HepG2 (cell line): ENCODE measurements at regions not wholly inside any gene's neighbourhood (a gene's known extent, or its start where the extent isn't known, plus 50 kb on each side); places are given as distances from the start of the nearest gene placed in this dataset.

Experiments
- ATAC-seq: fragments of 200-7000 bp; cut with Tn5 transposase; 3 replicates; pipeline ENCODE4 v1.9.1; 2020; ENCODE audit warnings: mild to moderate bottlenecking, moderate library complexity
- BruUV-seq: library from RNA; stranded (reverse); fragments of 400-500 nt; replicated peaks from 2 replicates; lab custom pipeline; 2021; lab: Mats Ljungman, UMichigan
- CTCF ChIA-PET: fragments of 300-600 bp; formaldehyde crosslinking; extraction: SDS; loops from one replicate; lab custom pipeline; 2021; ENCODE audit warnings: low total read pairs, inconsistent platforms, low intra/inter-chr PET ratio; lab: Yijun Ruan, JAX
- POLR2A ChIA-PET: fragments of 350-600 bp; sonication (Branson Sonifier 250); formaldehyde crosslinking; loops from one replicate; lab custom pipeline; 2020; ENCODE audit warnings: antibody characterized with exemption, inconsistent platforms; lab: Yijun Ruan, JAX
- DNase-seq: peaks from one replicate; pipeline ENCODE4 v3.0.0-alpha.2; 2015; ENCODE audit warnings: low spot score
- FAIRE-seq: peaks from 3 replicates; lab custom pipeline; 2011; peaks lifted over from hg19 to GRCh38; lab: Jason Lieb, UNC
- H2AFZ ChIP-seq: one replicate; pipeline ENCODE4 v1.6.1; 2011; ENCODE audit warnings: low read length, inconsistent platforms
- H3K27ac ChIP-seq: fragments of 300-600 bp; 3 replicates; pipeline ENCODE4 v1.8.0; 2011; ENCODE audit warnings: mixed run types, mild to moderate bottlenecking, mixed read lengths, low read length, inconsistent platforms; ENCODE audit not compliant: insufficient read depth; ENCODE audit errors: extremely low read length
- H3K27me3 ChIP-seq, 2 experiments: fragments of 200-600 bp in 1 of 2; 2 replicates in 1 of 2; 3 replicates in 1 of 2; pipeline versions ENCODE4 v1.6.0 to v1.8.0; 2011; ENCODE audit warnings: low read length in 2 of 2, mild to moderate bottlenecking in 2 of 2, moderate library complexity in 2 of 2, inconsistent platforms in 1 of 2; ENCODE audit not compliant: insufficient read depth in 2 of 2, control insufficient read depth in 1 of 2
- H3K36me3 ChIP-seq, 2 experiments: fragments of 200-600 bp in 1 of 2; replicated peaks in 1 of 2; 2 replicates in 1 of 2; 3 replicates in 1 of 2; pipeline versions ENCODE4 v1.5.1 to v1.8.0; 2011; ENCODE audit warnings: low read length in 2 of 2, inconsistent platforms in 1 of 2; ENCODE audit not compliant: insufficient read depth in 2 of 2, control insufficient read depth in 1 of 2
- H3K4me1 ChIP-seq: 2 replicates; pipeline ENCODE4 v1.5.1; 2012; ENCODE audit warnings: low read length, inconsistent platforms; ENCODE audit not compliant: insufficient read depth
- H3K4me2 ChIP-seq: 2 replicates; pipeline ENCODE4 v1.6.0; 2011; ENCODE audit warnings: low read depth, low read length, inconsistent platforms
- H3K4me3 ChIP-seq, 3 experiments: fragments of 200-600 bp in 1 of 3; sonication (generic), shearing (Covaris generic) in 1 of 3; replicated peaks in 1 of 3; 2 replicates each; pipeline ENCODE4 v1.5.1; 2011 to 2016; ENCODE audit warnings: low read length in 3 of 3, inconsistent platforms in 2 of 3, low read depth in 2 of 3, mild to moderate bottlenecking in 2 of 3, control low read depth in 1 of 3, mixed read lengths in 1 of 3; ENCODE audit not compliant: insufficient read depth in 1 of 3
- H3K79me2 ChIP-seq: one replicate; pipeline ENCODE4 v1.6.1; 2011; ENCODE audit warnings: low read length, inconsistent platforms; ENCODE audit not compliant: insufficient read depth
- H3K9ac ChIP-seq: 2 replicates; pipeline ENCODE4 v1.6.0; 2011; ENCODE audit warnings: mild to moderate bottlenecking, low read depth, low read length, inconsistent platforms; ENCODE audit not compliant: insufficient read depth
- H3K9me3 ChIP-seq: 2 replicates; pipeline ENCODE4 v1.5.1; 2012; ENCODE audit warnings: mild to moderate bottlenecking, low read length
- H4K20me1 ChIP-seq: 2 replicates; pipeline ENCODE4 v1.6.0; 2011; ENCODE audit warnings: inconsistent platforms, mild to moderate bottlenecking, low read length, moderate library complexity; ENCODE audit not compliant: insufficient read depth
- ASH2L ChIP-seq: fragments of 300-600, 200-600 bp; sonication (generic); IDR thresholded peaks from 2 replicates; pipeline ENCODE4 v1.7.0; 2017; ENCODE audit warnings: low read depth, mild to moderate bottlenecking, moderate library complexity, mixed read lengths, low read length; ENCODE audit not compliant: insufficient read length
- ETV5 ChIP-seq: IDR thresholded peaks from 2 replicates; pipeline ENCODE4 v1.6.1; 2018; ENCODE audit warnings: missing biosample characterization, missing genetic modification reagents, inconsistent platforms, borderline replicate concordance
- MTA3 ChIP-seq: sonication (generic); formaldehyde crosslinking; IDR thresholded peaks from 2 replicates; pipeline ENCODE4 v1.4.0; 2020; ENCODE audit warnings: missing genetic modification reagents
- MYNN ChIP-seq: sonication (generic); formaldehyde crosslinking; IDR thresholded peaks from 2 replicates; pipeline ENCODE4 v1.4.0; 2020; ENCODE audit warnings: mild to moderate bottlenecking, low read depth, missing genetic modification reagents
- PAF1 ChIP-seq: IDR thresholded peaks from 2 replicates; pipeline ENCODE4 v1.6.1; 2016; ENCODE audit warnings: missing genetic modification reagents, missing compliant biosample characterization
- PAXIP1 ChIP-seq: sonication (generic); formaldehyde crosslinking; conservative IDR thresholded peaks from 2 replicates; pipeline ENCODE4 v1.4.0; 2020; ENCODE audit warnings: mild to moderate bottlenecking, missing genetic modification reagents, moderate library complexity
- PRPF4 ChIP-seq: fragments of 200-400 bp; formaldehyde crosslinking; IDR thresholded peaks from 2 replicates; pipeline ENCODE4 v1.6.1; 2016; ENCODE audit warnings: low read length, low read depth; ENCODE audit not compliant: poor library complexity, severe bottlenecking
- SKI ChIP-seq: fragments of 450-650 bp; IDR thresholded peaks from one replicate; pipeline ENCODE4 v1.6.1; 2018; ENCODE audit warnings: mild to moderate bottlenecking; ENCODE audit not compliant: partially characterized antibody
- TCF7L2 ChIP-seq: IDR thresholded peaks from 2 replicates; pipeline ENCODE4 v1.6.1; 2011; ENCODE audit warnings: mild to moderate bottlenecking, low read depth, low read length, moderate library complexity
- ZNF24 ChIP-seq: fragments of 450-650 bp; IDR thresholded peaks from 2 replicates; pipeline ENCODE4 v1.6.1; 2017; ENCODE audit warnings: antibody characterized with exemption, mild to moderate bottlenecking
- ZNF615 ChIP-seq: sonication (generic); formaldehyde crosslinking; IDR thresholded peaks from 2 replicates; pipeline ENCODE4 v1.5.0; 2020; ENCODE audit warnings: mild to moderate bottlenecking, missing genetic modification reagents, borderline replicate concordance
- ZNF646 ChIP-seq: sonication (generic); formaldehyde crosslinking; IDR thresholded peaks from 2 replicates; pipeline ENCODE4 v1.9.0; 2021; ENCODE audit warnings: mild to moderate bottlenecking, missing genetic modification reagents
- ZNF775 ChIP-seq: sonication (generic); formaldehyde crosslinking; IDR thresholded peaks from 2 replicates; pipeline ENCODE4 v1.4.0; 2020; ENCODE audit warnings: missing genetic modification reagents, mild to moderate bottlenecking, moderate library complexity, borderline replicate concordance
- ZNF839 ChIP-seq: sonication (generic); formaldehyde crosslinking; IDR thresholded peaks from 2 replicates; pipeline ENCODE4 v1.4.0; 2020; ENCODE audit warnings: missing genetic modification reagents, mild to moderate bottlenecking, borderline replicate concordance
- ZZZ3 ChIP-seq: sonication (generic); formaldehyde crosslinking; IDR thresholded peaks from 2 replicates; pipeline ENCODE4 v1.4.0; 2020; ENCODE audit warnings: missing genetic modification reagents, mild to moderate bottlenecking, borderline replicate concordance
- WGBS: methylation state at CpG from one replicate; pipeline ENCODE4 v1.1.6; 2017; ENCODE audit warnings: low lambda C conversion rate; 5-methylcytosine and 5-hydroxymethylcytosine counted together
- in situ Hi-C: cut with HindIII; loops from 2 replicates; pipeline ENCODE4 v1.10.0; 2017; ENCODE audit warnings: low pct_unique_long_range_greater_than_20kb; ENCODE audit not compliant: extremely low pct_ligation_motif_present
- intact Hi-C: fragments of 100-400 bp; cut with micrococcal nuclease; formaldehyde crosslinking; loops from one replicate; pipeline ENCODE4 v1.10.0; 2022; ENCODE audit not compliant: unreplicated experiment

- H3K4me3 ChIP-seq = no peak overlapping the region
- TF ChIP-seq PRPF4 (no peak), ETV5 (no peak), PAF1 (CRISPR knock-in tag) (no peak), ZNF615 (CRISPR knock-in tag) (no peak), PAXIP1 (CRISPR knock-in tag) (no peak), ZNF775 (CRISPR knock-in tag) (no peak), ASH2L (no peak), ZNF839 (no peak), TCF7L2 (no peak), MYNN (CRISPR knock-in tag) (no peak), SKI (no peak), ZNF24 (no peak), MTA3 (CRISPR knock-in tag) (no peak), ZNF646 (CRISPR knock-in tag) (no peak), ZZZ3 (CRISPR knock-in tag) (no peak)
- TF ChIP-seq, all 625 proteins: peak for 0
- Histone ChIP-seq H3K27me3 (no peaks in the 10 kb centered on the region), H4K20me1 (no peaks in the 10 kb centered on the region), H3K27ac (no peak overlapping the region), H2AFZ (no peak overlapping the region), H3K4me2 (no peak overlapping the region), H3K4me1 (no peaks in the 10 kb centered on the region), H3K36me3 (no peaks in the 10 kb centered on the region), H3K9me3 (peaks cover 26% of the 10 kb centered on the region), H3K9ac (no peak overlapping the region), H3K79me2 (no peaks in the 10 kb centered on the region)
- no peak for ATAC-seq
- BruUV-seq = no TSS peak
- POLR2A ChIA-PET = no interaction called here
- intact Hi-C loops (no loop called here), in situ Hi-C loops (no loop called here)
- CTCF ChIA-PET = no interaction called here
- WGBS = 22% methylated on average over 4 of the region's 4 CpGs
- FAIRE-seq = no peak
- DNase-seq = no peak
These were observed 1268.3 kb downstream of the XPNPEP1 start for GRCh38 chr10:108655057-108655456.
